H9 (cell line): ENCODE measurements at regions not wholly inside any gene's neighbourhood (a gene's known extent, or its start where the extent isn't known, plus 50 kb on each side); places are given as distances from the start of the nearest gene placed in this dataset.

Experiments used
- DNase-seq: peaks from one replicate; pipeline ENCODE4 v3.0.0-alpha.2; 2017
- H2AFZ ChIP-seq: one replicate; pipeline ENCODE4 v1.6.1; 2013; ENCODE audit warnings: mild to moderate bottlenecking, low read length, control low read depth, moderate library complexity
- H2AK5ac ChIP-seq: 2 replicates; pipeline ENCODE4 v1.6.1; 2013; ENCODE audit warnings: low read length, control low read depth, mixed read lengths; ENCODE audit not compliant: insufficient read length
- H2BK120ac ChIP-seq: one replicate; pipeline ENCODE4 v1.6.1; 2013; ENCODE audit warnings: low read depth, mild to moderate bottlenecking, low read length, control low read depth, inconsistent platforms; ENCODE audit not compliant: poor library complexity, severe bottlenecking
- H2BK12ac ChIP-seq: 2 replicates; pipeline ENCODE4 v1.6.1; 2013; ENCODE audit warnings: low read length, control low read depth, mixed read lengths, low read depth; ENCODE audit not compliant: insufficient read length
- H2BK15ac ChIP-seq: 2 replicates; pipeline ENCODE4 v1.6.1; 2013; ENCODE audit warnings: low read depth, low read length, control low read depth
- H2BK20ac ChIP-seq: one replicate; pipeline ENCODE4 v1.6.1; 2013; ENCODE audit warnings: low read depth, mild to moderate bottlenecking, low read length, control low read depth, inconsistent platforms; ENCODE audit not compliant: poor library complexity, severe bottlenecking
- H2BK5ac ChIP-seq: 2 replicates; pipeline ENCODE4 v1.6.1; 2013; ENCODE audit warnings: low read length, control low read depth, mixed read lengths; ENCODE audit not compliant: insufficient read length
- H3K14ac ChIP-seq: 2 replicates; pipeline ENCODE4 v1.6.1; 2013; ENCODE audit warnings: low read length, control low read depth; ENCODE audit not compliant: insufficient read depth
- H3K18ac ChIP-seq: 2 replicates; pipeline ENCODE4 v1.6.1; 2013; ENCODE audit warnings: low read depth, mild to moderate bottlenecking, mixed read lengths, low read length, control low read depth; ENCODE audit not compliant: insufficient read length
- H3K23ac ChIP-seq: 2 replicates; pipeline ENCODE4 v1.6.1; 2013; ENCODE audit warnings: low read length, control low read depth, mixed read lengths, low read depth; ENCODE audit not compliant: insufficient read length
- H3K23me2 ChIP-seq: 2 replicates; pipeline ENCODE4 v1.6.1; 2013; ENCODE audit warnings: low read depth, mild to moderate bottlenecking, mixed read lengths, low read length, control low read depth; ENCODE audit not compliant: insufficient read length, poor library complexity, severe bottlenecking
- H3K27ac ChIP-seq: 2 replicates; pipeline ENCODE4 v1.5.1; 2013; ENCODE audit warnings: low read length, control low read depth, mixed read lengths, low read depth; ENCODE audit not compliant: insufficient read length
- H3K27me3 ChIP-seq: 2 replicates; pipeline ENCODE4 v1.6.1; 2013; ENCODE audit warnings: low read length, control low read depth, inconsistent platforms; ENCODE audit not compliant: insufficient read depth
- H3K4ac ChIP-seq: 2 replicates; pipeline ENCODE4 v1.6.1; 2013; ENCODE audit warnings: low read depth, mild to moderate bottlenecking, control low read depth, inconsistent platforms, low read length, moderate library complexity
- H3K4me1 ChIP-seq: 2 replicates; pipeline ENCODE4 v1.6.1; 2013; ENCODE audit warnings: low read length, control low read depth, inconsistent platforms; ENCODE audit not compliant: insufficient read depth
- H3K4me2 ChIP-seq: 2 replicates; pipeline ENCODE4 v1.6.1; 2013; ENCODE audit warnings: low read length, control low read depth, mixed read lengths; ENCODE audit not compliant: insufficient read length, insufficient read depth
- H3K56ac ChIP-seq: 2 replicates; pipeline ENCODE4 v1.6.1; 2013; ENCODE audit warnings: low read depth, mild to moderate bottlenecking, mixed read lengths, low read length, control low read depth; ENCODE audit not compliant: insufficient read length
- H3K79me1 ChIP-seq: 2 replicates; pipeline ENCODE4 v1.6.1; 2013; ENCODE audit warnings: low read depth, mild to moderate bottlenecking, moderate library complexity, low read length, control low read depth, inconsistent platforms; ENCODE audit not compliant: insufficient read depth, poor library complexity, severe bottlenecking
- H3K79me2 ChIP-seq: 2 replicates; pipeline ENCODE4 v1.6.1; 2013; ENCODE audit warnings: low read length, control low read depth, inconsistent platforms; ENCODE audit not compliant: insufficient read depth
- H3K9ac ChIP-seq: 2 replicates; pipeline ENCODE4 v1.6.1; 2013; ENCODE audit warnings: low read length, control low read depth, mixed read lengths; ENCODE audit not compliant: insufficient read length; ENCODE audit errors: extremely low read depth
- H3K9me3 ChIP-seq: one replicate; pipeline ENCODE4 v1.6.1; 2013; ENCODE audit warnings: low read depth, low read length, inconsistent platforms; ENCODE audit not compliant: control insufficient read depth
- H3T11ph ChIP-seq: one replicate; pipeline ENCODE4 v1.6.1; 2013; ENCODE audit warnings: mild to moderate bottlenecking, low read length, control low read depth, inconsistent platforms
- H4K20me1 ChIP-seq: one replicate; pipeline ENCODE4 v1.6.1; 2013; ENCODE audit not compliant: control insufficient read depth, insufficient read length, insufficient read depth
- H4K5ac ChIP-seq: 2 replicates; pipeline ENCODE4 v1.6.1; 2013; ENCODE audit warnings: low read depth, mild to moderate bottlenecking, mixed read lengths, low read length, control low read depth; ENCODE audit not compliant: insufficient read length
- H4K8ac ChIP-seq: replicated peaks from 2 replicates; pipeline ENCODE4 v1.6.1; 2013; ENCODE audit warnings: low read length, control low read depth, mixed read lengths, low read depth; ENCODE audit not compliant: insufficient read length
- H4K91ac ChIP-seq: 2 replicates; pipeline ENCODE4 v1.6.1; 2013; ENCODE audit warnings: low read depth, mild to moderate bottlenecking, moderate library complexity, mixed read lengths, low read length, control low read depth; ENCODE audit not compliant: insufficient read length
- H3K27ac Mint-ChIP-seq, 3 experiments: 2 replicates in 2 of 3; 3 replicates in 1 of 3; pipeline ENCODE4 v1.8.0; 2020 to 2021; ENCODE audit warnings: mixed read lengths in 3 of 3, mild to moderate bottlenecking in 1 of 3, moderate library complexity in 1 of 3
- H3K27me3 Mint-ChIP-seq: 2 replicates; pipeline ENCODE4 v1.8.0; 2021; ENCODE audit warnings: low read depth, mild to moderate bottlenecking, moderate library complexity, mixed read lengths
- H3K36me3 Mint-ChIP-seq, 3 experiments: 2 replicates in 2 of 3; 3 replicates in 1 of 3; pipeline ENCODE4 v1.8.0; 2020 to 2021; ENCODE audit warnings: low read depth in 3 of 3, mixed read lengths in 3 of 3; ENCODE audit not compliant: insufficient read depth in 1 of 3
- H3K4me1 Mint-ChIP-seq, 2 experiments: 2 replicates each; pipeline ENCODE4 v1.8.0; 2020; ENCODE audit warnings: mixed read lengths in 2 of 2
- H3K4me3 Mint-ChIP-seq, 2 experiments: 2 replicates in 1 of 2; 3 replicates in 1 of 2; pipeline ENCODE4 v1.8.0; 2020 to 2021; ENCODE audit warnings: mild to moderate bottlenecking in 2 of 2, mixed read lengths in 2 of 2, moderate library complexity in 1 of 2
- H3K9me3 Mint-ChIP-seq, 2 experiments: 2 replicates in 1 of 2; 3 replicates in 1 of 2; pipeline ENCODE4 v1.8.0; 2020; ENCODE audit warnings: mild to moderate bottlenecking in 2 of 2, mixed read lengths in 2 of 2, moderate library complexity in 1 of 2
- WGBS: extraction: QIAGEN DNeasy Blood & Tissue Kit; methylation state at CpG from one replicate; pipeline ENCODE4 v1.1.7; 2013; ENCODE audit warnings: missing lambda C conversion rate, low lambda C conversion rate, mixed read lengths; ENCODE audit not compliant: insufficient read length; ENCODE audit errors: extremely low coverage; 5-methylcytosine and 5-hydroxymethylcytosine counted together
- TF ChIP-seq, protein P1 (sequence below): fragments of 200-600 bp; sonication (generic); conservative IDR thresholded peaks from 3 replicates; pipeline ENCODE4 v1.8.0; 2021; ENCODE audit warnings: antibody characterized with exemption, mild to moderate bottlenecking

DNA sequence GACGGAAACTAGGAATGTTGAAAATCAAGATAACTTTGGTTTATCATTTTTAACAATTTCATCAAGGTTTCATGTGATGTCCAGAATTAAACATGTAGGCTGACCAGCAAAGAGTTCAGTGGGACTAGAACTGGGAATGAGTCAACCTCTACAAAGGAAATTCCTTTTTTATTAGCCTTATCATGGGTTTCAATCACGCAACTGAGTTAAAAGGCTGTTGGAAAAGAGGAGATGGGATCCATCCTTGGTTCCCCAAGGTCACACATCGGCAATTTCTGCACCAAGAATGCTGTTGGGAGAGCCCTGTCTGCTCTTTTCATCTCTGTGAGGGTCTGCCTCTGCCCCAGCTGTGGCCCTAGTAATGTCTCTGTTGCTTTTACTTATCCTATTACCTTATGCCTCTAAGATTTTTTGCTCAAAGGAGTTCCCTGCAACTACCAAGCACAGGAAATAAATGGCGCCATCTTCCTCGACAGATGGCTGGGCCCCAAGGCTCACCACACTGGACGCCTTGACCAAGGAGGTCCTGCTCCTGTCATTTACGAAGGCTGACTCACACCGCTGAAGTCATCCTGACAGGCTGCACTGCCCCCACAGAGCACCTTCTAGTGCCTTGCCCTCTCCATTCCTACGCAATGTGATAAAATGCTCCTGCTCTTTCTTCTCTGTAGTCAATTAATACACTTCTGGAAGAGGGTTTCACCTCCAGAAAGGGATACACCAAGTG is 367.4 kb downstream of the GXYLT1 start:
- Histone ChIP-seq H3K23ac (no peak overlapping the region), H3K18ac (no peak overlapping the region), H4K8ac (no peak overlapping the region), H3K4ac (no peak overlapping the region), H3K14ac (no peak overlapping the region), H3K4me2 (no peak overlapping the region), H2BK20ac (no peak overlapping the region), H2BK15ac (no peak overlapping the region), H3K27me3 (no peaks in the 10 kb centered on the region), H3K79me1 (no peaks in the 10 kb centered on the region), H2AK5ac (no peak overlapping the region), H4K20me1 (no peaks in the 10 kb centered on the region), H3K9me3 (no peaks in the 10 kb centered on the region), H2BK5ac (no peak overlapping the region), H3K4me1 (no peaks in the 10 kb centered on the region), H4K5ac (no peak overlapping the region), H3K23me2 (no peaks in the 10 kb centered on the region), H2BK120ac (no peak overlapping the region), H3K79me2 (no peaks in the 10 kb centered on the region), H3K27ac (no peak overlapping the region), H3K56ac (no peak overlapping the region), H3T11ph (no peak overlapping the region), H2BK12ac (no peak overlapping the region), H3K9ac (no peak overlapping the region), H2AFZ (no peak overlapping the region), H4K91ac (no peak overlapping the region)
- WGBS: no CpG with 5 or more reads among the region's 9 CpGs
- Mint-ChIP-seq H3K27ac (no peak overlapping the region), H3K4me3 (no peak overlapping the region), H3K4me1 (no peaks in the 10 kb centered on the region), H3K9me3 (peaks cover 2 to 3% of the 10 kb centered on the region in 2 experiments; a peak in 1 of 5 replicates), H3K27me3 (no peaks in the 10 kb centered on the region), H3K36me3 (no peaks in the 10 kb centered on the region; a peak in 2 of 7 replicates)
- DNase-seq: no peak
- TF ChIP-seq, protein P1, sequence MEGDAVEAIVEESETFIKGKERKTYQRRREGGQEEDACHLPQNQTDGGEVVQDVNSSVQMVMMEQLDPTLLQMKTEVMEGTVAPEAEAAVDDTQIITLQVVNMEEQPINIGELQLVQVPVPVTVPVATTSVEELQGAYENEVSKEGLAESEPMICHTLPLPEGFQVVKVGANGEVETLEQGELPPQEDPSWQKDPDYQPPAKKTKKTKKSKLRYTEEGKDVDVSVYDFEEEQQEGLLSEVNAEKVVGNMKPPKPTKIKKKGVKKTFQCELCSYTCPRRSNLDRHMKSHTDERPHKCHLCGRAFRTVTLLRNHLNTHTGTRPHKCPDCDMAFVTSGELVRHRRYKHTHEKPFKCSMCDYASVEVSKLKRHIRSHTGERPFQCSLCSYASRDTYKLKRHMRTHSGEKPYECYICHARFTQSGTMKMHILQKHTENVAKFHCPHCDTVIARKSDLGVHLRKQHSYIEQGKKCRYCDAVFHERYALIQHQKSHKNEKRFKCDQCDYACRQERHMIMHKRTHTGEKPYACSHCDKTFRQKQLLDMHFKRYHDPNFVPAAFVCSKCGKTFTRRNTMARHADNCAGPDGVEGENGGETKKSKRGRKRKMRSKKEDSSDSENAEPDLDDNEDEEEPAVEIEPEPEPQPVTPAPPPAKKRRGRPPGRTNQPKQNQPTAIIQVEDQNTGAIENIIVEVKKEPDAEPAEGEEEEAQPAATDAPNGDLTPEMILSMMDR: no peak
